H9 (cell line): ENCODE measurements at regions not wholly inside any gene's neighbourhood (a gene's known extent, or its start where the extent isn't known, plus 50 kb on each side); places are given as distances from the start of the nearest gene placed in this dataset.
"Not testable (repeated sequence)": the region's sequence is repeated elsewhere in the genome, so short reads cannot be mapped to it uniquely, and the experiment has no call there.

ENCODE experiments used
- DNase-seq: peaks from one replicate; pipeline ENCODE4 v3.0.0-alpha.2; 2017
- H2AFZ ChIP-seq: one replicate; pipeline ENCODE4 v1.6.1; 2013; ENCODE audit warnings: mild to moderate bottlenecking, low read length, control low read depth, moderate library complexity
- H2AK5ac ChIP-seq: 2 replicates; pipeline ENCODE4 v1.6.1; 2013; ENCODE audit warnings: low read length, control low read depth, mixed read lengths; ENCODE audit not compliant: insufficient read length
- H2BK120ac ChIP-seq: one replicate; pipeline ENCODE4 v1.6.1; 2013; ENCODE audit warnings: low read depth, mild to moderate bottlenecking, low read length, control low read depth, inconsistent platforms; ENCODE audit not compliant: poor library complexity, severe bottlenecking
- H2BK12ac ChIP-seq: 2 replicates; pipeline ENCODE4 v1.6.1; 2013; ENCODE audit warnings: low read length, control low read depth, mixed read lengths, low read depth; ENCODE audit not compliant: insufficient read length
- H2BK15ac ChIP-seq: 2 replicates; pipeline ENCODE4 v1.6.1; 2013; ENCODE audit warnings: low read depth, low read length, control low read depth
- H2BK20ac ChIP-seq: one replicate; pipeline ENCODE4 v1.6.1; 2013; ENCODE audit warnings: low read depth, mild to moderate bottlenecking, low read length, control low read depth, inconsistent platforms; ENCODE audit not compliant: poor library complexity, severe bottlenecking
- H2BK5ac ChIP-seq: 2 replicates; pipeline ENCODE4 v1.6.1; 2013; ENCODE audit warnings: low read length, control low read depth, mixed read lengths; ENCODE audit not compliant: insufficient read length
- H3K14ac ChIP-seq: 2 replicates; pipeline ENCODE4 v1.6.1; 2013; ENCODE audit warnings: low read length, control low read depth; ENCODE audit not compliant: insufficient read depth
- H3K18ac ChIP-seq: 2 replicates; pipeline ENCODE4 v1.6.1; 2013; ENCODE audit warnings: low read depth, mild to moderate bottlenecking, mixed read lengths, low read length, control low read depth; ENCODE audit not compliant: insufficient read length
- H3K23ac ChIP-seq: 2 replicates; pipeline ENCODE4 v1.6.1; 2013; ENCODE audit warnings: low read length, control low read depth, mixed read lengths, low read depth; ENCODE audit not compliant: insufficient read length
- H3K23me2 ChIP-seq: 2 replicates; pipeline ENCODE4 v1.6.1; 2013; ENCODE audit warnings: low read depth, mild to moderate bottlenecking, mixed read lengths, low read length, control low read depth; ENCODE audit not compliant: insufficient read length, poor library complexity, severe bottlenecking
- H3K27ac ChIP-seq: 2 replicates; pipeline ENCODE4 v1.5.1; 2013; ENCODE audit warnings: low read length, control low read depth, mixed read lengths, low read depth; ENCODE audit not compliant: insufficient read length
- H3K27me3 ChIP-seq: 2 replicates; pipeline ENCODE4 v1.6.1; 2013; ENCODE audit warnings: low read length, control low read depth, inconsistent platforms; ENCODE audit not compliant: insufficient read depth
- H3K4ac ChIP-seq: 2 replicates; pipeline ENCODE4 v1.6.1; 2013; ENCODE audit warnings: low read depth, mild to moderate bottlenecking, control low read depth, inconsistent platforms, low read length, moderate library complexity
- H3K4me1 ChIP-seq: 2 replicates; pipeline ENCODE4 v1.6.1; 2013; ENCODE audit warnings: low read length, control low read depth, inconsistent platforms; ENCODE audit not compliant: insufficient read depth
- H3K4me2 ChIP-seq: 2 replicates; pipeline ENCODE4 v1.6.1; 2013; ENCODE audit warnings: low read length, control low read depth, mixed read lengths; ENCODE audit not compliant: insufficient read length, insufficient read depth
- H3K56ac ChIP-seq: 2 replicates; pipeline ENCODE4 v1.6.1; 2013; ENCODE audit warnings: low read depth, mild to moderate bottlenecking, mixed read lengths, low read length, control low read depth; ENCODE audit not compliant: insufficient read length
- H3K79me1 ChIP-seq: 2 replicates; pipeline ENCODE4 v1.6.1; 2013; ENCODE audit warnings: low read depth, mild to moderate bottlenecking, moderate library complexity, low read length, control low read depth, inconsistent platforms; ENCODE audit not compliant: insufficient read depth, poor library complexity, severe bottlenecking
- H3K79me2 ChIP-seq: 2 replicates; pipeline ENCODE4 v1.6.1; 2013; ENCODE audit warnings: low read length, control low read depth, inconsistent platforms; ENCODE audit not compliant: insufficient read depth
- H3K9ac ChIP-seq: 2 replicates; pipeline ENCODE4 v1.6.1; 2013; ENCODE audit warnings: low read length, control low read depth, mixed read lengths; ENCODE audit not compliant: insufficient read length; ENCODE audit errors: extremely low read depth
- H3K9me3 ChIP-seq: one replicate; pipeline ENCODE4 v1.6.1; 2013; ENCODE audit warnings: low read depth, low read length, inconsistent platforms; ENCODE audit not compliant: control insufficient read depth
- H3T11ph ChIP-seq: one replicate; pipeline ENCODE4 v1.6.1; 2013; ENCODE audit warnings: mild to moderate bottlenecking, low read length, control low read depth, inconsistent platforms
- H4K20me1 ChIP-seq: one replicate; pipeline ENCODE4 v1.6.1; 2013; ENCODE audit not compliant: control insufficient read depth, insufficient read length, insufficient read depth
- H4K5ac ChIP-seq: 2 replicates; pipeline ENCODE4 v1.6.1; 2013; ENCODE audit warnings: low read depth, mild to moderate bottlenecking, mixed read lengths, low read length, control low read depth; ENCODE audit not compliant: insufficient read length
- H4K8ac ChIP-seq: replicated peaks from 2 replicates; pipeline ENCODE4 v1.6.1; 2013; ENCODE audit warnings: low read length, control low read depth, mixed read lengths, low read depth; ENCODE audit not compliant: insufficient read length
- H4K91ac ChIP-seq: 2 replicates; pipeline ENCODE4 v1.6.1; 2013; ENCODE audit warnings: low read depth, mild to moderate bottlenecking, moderate library complexity, mixed read lengths, low read length, control low read depth; ENCODE audit not compliant: insufficient read length
- H3K27ac Mint-ChIP-seq, 3 experiments: 2 replicates in 2 of 3; 3 replicates in 1 of 3; pipeline ENCODE4 v1.8.0; 2020 to 2021; ENCODE audit warnings: mixed read lengths in 3 of 3, mild to moderate bottlenecking in 1 of 3, moderate library complexity in 1 of 3
- H3K27me3 Mint-ChIP-seq: 2 replicates; pipeline ENCODE4 v1.8.0; 2021; ENCODE audit warnings: low read depth, mild to moderate bottlenecking, moderate library complexity, mixed read lengths
- H3K36me3 Mint-ChIP-seq, 3 experiments: 2 replicates in 2 of 3; 3 replicates in 1 of 3; pipeline ENCODE4 v1.8.0; 2020 to 2021; ENCODE audit warnings: low read depth in 3 of 3, mixed read lengths in 3 of 3; ENCODE audit not compliant: insufficient read depth in 1 of 3
- H3K4me1 Mint-ChIP-seq, 2 experiments: 2 replicates each; pipeline ENCODE4 v1.8.0; 2020; ENCODE audit warnings: mixed read lengths in 2 of 2
- H3K4me3 Mint-ChIP-seq, 2 experiments: 2 replicates in 1 of 2; 3 replicates in 1 of 2; pipeline ENCODE4 v1.8.0; 2020 to 2021; ENCODE audit warnings: mild to moderate bottlenecking in 2 of 2, mixed read lengths in 2 of 2, moderate library complexity in 1 of 2
- H3K9me3 Mint-ChIP-seq, 2 experiments: 2 replicates in 1 of 2; 3 replicates in 1 of 2; pipeline ENCODE4 v1.8.0; 2020; ENCODE audit warnings: mild to moderate bottlenecking in 2 of 2, mixed read lengths in 2 of 2, moderate library complexity in 1 of 2
- WGBS: extraction: QIAGEN DNeasy Blood & Tissue Kit; methylation state at CpG from one replicate; pipeline ENCODE4 v1.1.7; 2013; ENCODE audit warnings: missing lambda C conversion rate, low lambda C conversion rate, mixed read lengths; ENCODE audit not compliant: insufficient read length; ENCODE audit errors: extremely low coverage; 5-methylcytosine and 5-hydroxymethylcytosine counted together
- TF ChIP-seq, protein P1 (sequence below): fragments of 200-600 bp; sonication (generic); conservative IDR thresholded peaks from 3 replicates; pipeline ENCODE4 v1.8.0; 2021; ENCODE audit warnings: antibody characterized with exemption, mild to moderate bottlenecking

DNA sequence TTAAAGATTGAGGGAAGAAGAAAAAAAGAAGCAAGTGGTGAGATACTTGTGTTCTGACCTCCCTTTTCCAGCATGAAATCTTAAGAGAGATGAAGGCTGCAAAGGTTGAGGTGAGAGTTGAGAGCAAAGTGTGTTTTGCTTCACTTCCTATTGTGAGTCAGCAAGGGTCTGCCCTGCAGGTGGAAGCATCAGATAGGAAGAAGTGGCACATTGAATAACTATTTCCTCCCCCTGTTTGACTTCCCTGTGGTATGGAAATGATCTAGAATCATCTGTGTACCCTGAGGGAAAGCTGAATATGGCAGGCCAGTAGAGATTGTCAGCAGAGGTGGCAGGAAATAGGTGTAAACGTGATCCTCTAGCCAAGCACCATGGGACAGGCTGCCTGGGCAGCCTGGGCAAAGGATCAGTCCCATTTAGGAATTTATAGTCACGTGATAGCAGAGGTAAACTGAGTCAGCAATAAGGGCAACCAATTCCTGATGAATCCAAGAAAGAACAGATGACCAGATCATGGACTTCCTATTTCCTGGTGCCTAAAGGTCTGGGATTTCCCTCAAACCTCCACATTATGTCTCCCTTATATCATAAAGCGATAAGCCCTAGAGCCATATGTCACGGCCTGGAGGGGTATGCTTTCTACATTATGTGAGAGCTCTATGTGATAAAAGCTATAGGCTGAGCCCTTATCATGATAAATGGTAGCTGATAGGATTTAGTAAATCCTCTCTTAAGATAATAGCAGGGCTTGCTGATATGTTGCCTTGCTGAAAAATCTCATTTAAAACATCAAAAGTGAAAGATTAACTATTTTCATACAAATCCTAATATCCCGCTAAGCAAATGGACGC lies 287.0 kb downstream of the MDFIC start:
- H3K4me1 Mint-ChIP-seq: no peaks in the 10 kb centered on the region
- Histone ChIP-seq H2AFZ (no peak overlapping the region), H3K27ac (no peak overlapping the region)

DNA sequence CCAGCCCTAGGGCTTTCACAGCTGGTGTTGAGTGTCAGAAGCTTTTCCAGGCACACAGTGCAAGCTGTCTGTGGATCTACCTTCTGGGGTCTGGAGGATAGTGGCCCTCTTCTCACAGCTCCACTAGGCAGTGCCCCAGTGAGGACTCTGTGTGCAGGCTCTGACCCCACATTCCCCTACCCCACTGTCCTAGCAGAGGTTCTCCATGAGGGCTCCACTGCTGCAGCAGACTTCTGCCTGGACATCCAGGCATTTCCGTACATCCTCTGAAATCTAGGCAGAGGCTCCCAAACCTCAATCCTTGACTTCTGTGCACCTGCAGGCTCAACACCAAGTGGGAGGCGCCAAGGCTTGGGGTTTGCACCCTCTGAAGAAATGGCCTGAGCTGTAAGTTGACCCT lies 284.5 kb downstream of the MDFIC start:
- not testable (repeated sequence) for H4K91ac ChIP-seq, H4K20me1 ChIP-seq, H3K4me1 Mint-ChIP-seq, H2BK5ac ChIP-seq, H3K23ac ChIP-seq, H2BK12ac ChIP-seq, H2BK20ac ChIP-seq, H3K27me3 ChIP-seq, H3K4me1 ChIP-seq, H3K4me2 ChIP-seq, H2BK120ac ChIP-seq, H2BK15ac ChIP-seq, H3K4me3 Mint-ChIP-seq, H3K9me3 ChIP-seq, H3K23me2 ChIP-seq, H3K56ac ChIP-seq, H2AK5ac ChIP-seq, H4K5ac ChIP-seq, H4K8ac ChIP-seq, H3K9ac ChIP-seq, H3K79me2 ChIP-seq, DNase-seq, H3K27ac Mint-ChIP-seq, H3K4ac ChIP-seq, H3K79me1 ChIP-seq, H3K14ac ChIP-seq, H3K18ac ChIP-seq, H3T11ph ChIP-seq, H3K27me3 Mint-ChIP-seq, H3K27ac ChIP-seq, H2AFZ ChIP-seq
- Mint-ChIP-seq H3K36me3 (peaks cover 7 to 23% (median 7%) of the 10 kb centered on the region in 3 experiments), H3K9me3 (peaks cover 22 to 24% of the 10 kb centered on the region in 2 experiments)
- no CpG with 5 or more reads among the region's 2 CpGs for WGBS

More for the DNA sequence above, 287.0 kb downstream of the MDFIC start:
- Histone ChIP-seq H3K14ac (no peak overlapping the region), H3K23me2 (no peaks in the 10 kb centered on the region), H3K4ac (no peak overlapping the region), H2BK12ac (no peak overlapping the region), H3K27me3 (no peaks in the 10 kb centered on the region), H2AK5ac (no peak overlapping the region), H4K8ac (no peak overlapping the region), H3K56ac (no peak overlapping the region), H3K79me1 (no peaks in the 10 kb centered on the region), H3K9ac (no peak overlapping the region), H3T11ph (no peak overlapping the region), H3K79me2 (no peaks in the 10 kb centered on the region), H3K9me3 (no peaks in the 10 kb centered on the region), H4K20me1 (no peaks in the 10 kb centered on the region), H4K91ac (no peak overlapping the region), H4K5ac (no peak overlapping the region), H3K4me1 (no peaks in the 10 kb centered on the region), H3K4me2 (no peak overlapping the region), H2BK120ac (no peak overlapping the region), H3K18ac (no peak overlapping the region), H3K23ac (no peak overlapping the region), H2BK5ac (no peak overlapping the region), H2BK15ac (no peak overlapping the region), H2BK20ac (no peak overlapping the region)
- Mint-ChIP-seq H3K4me3 (no peak overlapping the region), H3K27ac (no peak overlapping the region), H3K27me3 (peaks cover 26% of the 10 kb centered on the region), H3K9me3 (peaks cover 22 to 24% of the 10 kb centered on the region in 2 experiments), H3K36me3 (peaks cover 7 to 23% (median 7%) of the 10 kb centered on the region in 3 experiments)
- DNase-seq: no peak
- no CpG with 5 or more reads among the region's 6 CpGs for WGBS
- TF ChIP-seq, protein P1, sequence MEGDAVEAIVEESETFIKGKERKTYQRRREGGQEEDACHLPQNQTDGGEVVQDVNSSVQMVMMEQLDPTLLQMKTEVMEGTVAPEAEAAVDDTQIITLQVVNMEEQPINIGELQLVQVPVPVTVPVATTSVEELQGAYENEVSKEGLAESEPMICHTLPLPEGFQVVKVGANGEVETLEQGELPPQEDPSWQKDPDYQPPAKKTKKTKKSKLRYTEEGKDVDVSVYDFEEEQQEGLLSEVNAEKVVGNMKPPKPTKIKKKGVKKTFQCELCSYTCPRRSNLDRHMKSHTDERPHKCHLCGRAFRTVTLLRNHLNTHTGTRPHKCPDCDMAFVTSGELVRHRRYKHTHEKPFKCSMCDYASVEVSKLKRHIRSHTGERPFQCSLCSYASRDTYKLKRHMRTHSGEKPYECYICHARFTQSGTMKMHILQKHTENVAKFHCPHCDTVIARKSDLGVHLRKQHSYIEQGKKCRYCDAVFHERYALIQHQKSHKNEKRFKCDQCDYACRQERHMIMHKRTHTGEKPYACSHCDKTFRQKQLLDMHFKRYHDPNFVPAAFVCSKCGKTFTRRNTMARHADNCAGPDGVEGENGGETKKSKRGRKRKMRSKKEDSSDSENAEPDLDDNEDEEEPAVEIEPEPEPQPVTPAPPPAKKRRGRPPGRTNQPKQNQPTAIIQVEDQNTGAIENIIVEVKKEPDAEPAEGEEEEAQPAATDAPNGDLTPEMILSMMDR: no peak
